Stimulated activated CD4-positive, alpha-beta T cell treated with anti-CD3 and anti-CD28 coated beads, Interleukin-1b, Interleukin-23, amount 100 ng/mL, for 24 hours (primary cell): ENCODE measurements at regions not wholly inside any gene's neighbourhood (a gene's known extent, or its start where the extent isn't known, plus 50 kb on each side); places are given as distances from the start of the nearest gene placed in this dataset.

Source experiments
- DNase-seq, 4 experiments: peaks; one replicate each; pipeline ENCODE4 v3.0.0-alpha.2; 2020; ENCODE audit warnings: low read depth in 4 of 4, low spot score in 1 of 4

DNA sequence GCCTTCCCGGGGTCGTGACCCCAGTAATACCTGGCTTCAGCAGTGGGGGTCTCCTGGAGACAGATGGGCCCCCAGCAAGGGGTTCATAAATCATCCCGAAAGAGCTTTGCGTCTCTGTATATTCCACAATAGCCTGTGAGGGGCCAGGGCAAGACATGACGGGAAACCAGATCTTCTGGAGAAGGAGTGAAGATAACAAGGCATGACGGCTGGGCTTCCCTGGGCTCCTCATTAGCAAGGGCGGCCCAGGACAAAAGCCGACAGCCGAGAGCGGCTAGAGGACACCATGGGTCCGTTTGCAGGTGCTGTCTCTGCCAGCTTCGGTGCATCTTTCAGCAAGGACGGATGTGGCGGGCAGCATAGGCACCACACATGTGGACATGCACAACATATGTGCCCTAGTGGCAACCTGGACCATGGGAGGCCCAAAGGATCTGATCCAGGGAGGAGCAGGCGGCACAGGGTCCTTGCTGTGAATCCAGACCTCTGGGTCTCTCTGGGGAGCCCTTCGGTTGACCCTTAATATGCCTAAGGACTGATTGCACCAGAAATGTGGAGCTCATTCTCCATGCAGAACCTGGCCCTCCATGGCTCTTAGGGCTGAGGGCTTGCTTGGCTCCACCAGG lies 136.9 kb upstream of the FOXF1 start:
- no peak for DNase-seq

DNA sequence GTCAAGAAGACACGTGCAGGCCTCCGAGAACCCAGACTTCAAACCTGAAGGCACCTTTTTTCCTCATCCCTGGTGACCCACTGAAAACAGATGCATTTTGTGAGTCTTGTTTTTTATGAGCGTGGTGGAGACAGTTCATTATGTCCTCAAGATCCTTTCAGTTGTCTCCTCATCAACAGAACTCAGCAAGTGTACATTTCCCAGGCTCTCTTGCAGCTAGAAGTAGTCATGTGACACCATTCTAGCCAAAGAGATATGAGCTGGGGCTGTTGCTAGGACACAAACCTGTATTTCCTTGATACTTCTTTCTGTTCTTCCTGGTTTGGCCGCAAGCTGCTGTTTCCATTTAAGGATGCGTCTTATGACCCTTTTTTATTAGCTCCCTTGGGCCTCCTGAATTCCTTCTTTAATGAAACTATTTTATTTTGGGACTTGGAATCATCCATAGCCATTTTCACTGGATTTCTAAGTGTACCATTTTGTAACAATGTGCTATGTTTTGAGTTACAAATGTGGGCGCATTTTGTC lies 135.7 kb upstream of the FOXF1 start:
- DNase-seq, result no peak

DNA sequence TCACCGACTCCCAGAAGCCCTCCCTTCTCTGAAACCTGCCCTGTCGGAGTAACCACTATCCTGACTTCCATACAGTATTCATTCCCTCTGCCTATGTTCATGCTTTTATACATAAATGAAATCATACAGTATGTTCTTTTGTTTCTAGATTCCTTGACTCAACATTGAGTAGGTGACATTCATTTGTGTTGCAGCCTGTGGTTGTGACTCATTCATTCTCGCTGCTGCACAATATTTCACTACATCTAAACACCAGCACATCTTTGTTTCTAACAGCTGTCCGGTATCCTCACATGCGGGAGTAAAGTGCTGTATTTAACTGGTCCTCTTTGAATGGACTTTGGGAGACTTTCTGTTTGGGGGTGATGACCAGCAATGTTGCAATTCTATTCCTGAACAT lies 135.0 kb upstream of the FOXF1 start:
- no peak for DNase-seq

DNA sequence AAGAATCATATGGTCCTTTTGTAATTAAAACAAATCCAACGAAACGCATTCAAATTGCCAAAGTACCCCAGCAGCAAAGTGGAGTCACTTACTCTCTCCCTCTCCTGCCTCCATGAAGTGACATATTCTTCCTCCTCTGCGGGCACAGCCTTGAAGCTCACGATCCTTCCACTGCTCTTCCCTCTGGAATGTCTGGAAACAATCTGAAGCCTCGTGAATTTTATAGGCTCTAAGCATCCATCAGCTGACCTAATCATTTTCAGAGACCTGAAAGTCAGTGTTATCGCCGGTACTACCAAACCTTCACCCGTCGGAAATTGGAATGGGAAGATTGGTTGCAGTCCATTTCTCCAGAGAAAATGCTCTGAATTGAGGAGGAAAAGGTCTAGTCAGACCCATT lies 134.5 kb upstream of the FOXF1 start:
- no peak for DNase-seq

DNA sequence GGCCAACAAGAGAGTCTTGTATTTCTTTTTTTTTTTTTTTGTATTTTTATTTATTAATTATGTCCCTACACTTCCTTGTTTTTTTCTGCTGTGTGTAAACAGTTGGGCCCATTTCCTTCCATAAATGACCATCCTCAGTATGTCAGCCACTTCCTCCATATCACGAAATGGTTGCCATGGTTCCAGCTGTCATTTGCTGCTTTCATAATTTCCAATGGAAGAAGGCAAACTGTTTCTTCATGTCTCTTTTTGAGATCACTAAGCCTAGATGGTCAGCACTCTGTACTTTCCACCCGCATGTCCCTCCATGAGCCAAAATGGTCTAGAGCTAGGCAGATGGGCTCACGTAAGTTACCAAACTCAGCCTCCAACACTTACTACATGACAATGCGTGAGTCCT lies 133.5 kb upstream of the FOXF1 start:
- no peak for DNase-seq

DNA sequence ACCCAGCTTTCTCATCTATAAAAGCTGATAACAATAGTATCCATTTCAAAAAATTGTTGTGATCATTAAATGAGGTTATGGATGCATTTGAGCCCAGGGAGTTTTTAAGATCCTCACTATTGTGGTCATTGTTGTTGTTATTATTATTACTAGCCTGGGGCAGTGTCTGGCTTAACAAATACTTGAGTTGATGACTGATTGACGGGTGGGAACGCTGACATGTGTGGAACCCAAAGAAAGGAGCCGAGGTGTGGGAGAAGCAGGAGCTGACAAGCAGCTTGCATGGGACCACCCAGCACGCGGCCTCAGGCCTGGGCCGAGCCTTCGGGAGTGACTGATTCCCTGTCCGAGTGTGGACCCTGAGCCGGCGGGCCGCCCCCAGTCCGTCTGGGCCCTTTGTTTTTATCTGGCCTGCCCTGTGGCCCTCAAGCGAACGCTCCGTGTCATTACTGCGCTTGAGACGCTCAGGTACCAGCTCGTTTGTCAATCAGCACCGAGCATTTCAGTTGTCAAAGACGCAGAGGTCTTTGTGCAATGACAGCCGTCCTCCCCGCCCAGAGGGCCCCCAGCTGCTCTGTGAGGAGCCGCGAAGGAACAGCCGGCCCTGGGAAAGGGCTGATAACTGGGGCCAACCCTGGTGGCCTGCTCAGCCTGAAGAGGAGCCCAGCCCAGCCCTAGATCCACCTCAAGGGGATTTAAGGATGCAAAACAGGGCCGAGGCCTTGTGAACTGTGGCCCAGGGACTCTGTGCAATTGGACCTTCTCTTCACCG lies 132.9 kb upstream of the FOXF1 start:
- no peak for DNase-seq

DNA sequence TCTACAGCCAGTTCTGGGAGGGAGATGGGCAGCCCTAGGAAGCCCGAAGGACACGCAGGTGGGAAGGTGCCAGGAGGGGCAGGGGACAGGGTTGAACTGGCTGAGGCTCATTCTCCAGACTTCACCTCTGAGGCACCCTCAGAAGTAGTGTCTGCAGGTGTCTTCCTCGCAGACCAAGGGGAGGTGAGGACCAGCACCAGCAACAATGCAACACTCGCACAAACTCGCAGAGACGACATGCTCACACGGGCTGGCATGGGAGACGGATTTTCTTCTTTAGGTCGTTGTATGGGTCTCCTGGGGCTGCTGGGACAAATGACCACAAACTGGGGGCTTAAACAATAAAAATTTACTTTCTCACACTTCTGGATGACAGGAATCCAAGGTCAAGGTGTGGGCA lies 132.2 kb upstream of the FOXF1 start:
- no peak for DNase-seq

DNA sequence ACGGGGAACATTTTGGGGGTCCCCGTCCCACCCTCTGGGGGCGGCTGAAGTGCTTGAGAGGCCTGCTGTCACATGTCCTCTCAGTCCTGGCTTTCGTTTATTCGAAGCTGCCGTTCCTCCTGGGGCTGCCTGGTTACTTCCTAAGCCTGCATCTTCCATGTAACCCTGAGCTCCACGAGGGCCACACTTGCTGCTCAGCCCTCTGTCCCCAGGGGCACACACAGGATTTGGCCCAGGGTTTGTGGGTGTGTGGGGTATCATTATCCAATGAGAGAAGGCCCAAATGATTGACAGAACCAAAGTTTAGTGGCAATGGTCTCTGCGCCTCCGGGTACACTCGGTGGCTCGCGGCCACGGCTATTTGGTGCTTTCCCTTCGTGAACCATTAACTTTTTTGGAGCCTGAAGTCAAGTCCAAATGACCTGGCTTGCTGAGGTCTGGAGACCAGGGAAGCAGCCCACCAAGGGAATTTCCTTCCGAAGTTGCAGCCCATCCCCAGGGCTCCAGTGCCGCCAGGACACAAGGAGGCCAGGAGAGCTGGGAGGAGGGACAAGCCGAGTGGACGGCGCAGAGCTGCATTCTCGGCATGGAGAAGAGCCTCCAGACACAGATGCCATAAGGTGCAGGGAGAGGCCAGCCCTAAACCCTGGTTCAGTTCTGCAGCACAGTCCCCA lies 131.4 kb upstream of the FOXF1 start:
- DNase-seq, result no peak

DNA sequence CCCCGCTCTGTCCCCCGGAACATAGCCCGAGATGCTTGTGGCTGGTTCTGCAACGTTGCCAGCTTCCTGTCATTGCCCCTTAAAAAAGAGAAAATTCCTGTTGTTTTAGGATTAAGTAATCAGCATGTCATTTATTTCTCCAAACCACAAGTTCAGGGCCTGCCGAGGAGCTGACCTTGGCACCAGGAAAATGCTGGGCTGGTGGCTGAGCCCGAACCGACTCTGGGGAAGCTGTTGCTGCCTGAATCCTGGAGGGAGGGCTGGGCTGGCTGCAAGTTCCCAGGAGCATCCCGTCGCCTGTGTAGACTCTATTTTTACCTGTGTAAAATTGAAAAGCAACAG lies 130.9 kb upstream of the FOXF1 start:
- no peak for DNase-seq

DNA sequence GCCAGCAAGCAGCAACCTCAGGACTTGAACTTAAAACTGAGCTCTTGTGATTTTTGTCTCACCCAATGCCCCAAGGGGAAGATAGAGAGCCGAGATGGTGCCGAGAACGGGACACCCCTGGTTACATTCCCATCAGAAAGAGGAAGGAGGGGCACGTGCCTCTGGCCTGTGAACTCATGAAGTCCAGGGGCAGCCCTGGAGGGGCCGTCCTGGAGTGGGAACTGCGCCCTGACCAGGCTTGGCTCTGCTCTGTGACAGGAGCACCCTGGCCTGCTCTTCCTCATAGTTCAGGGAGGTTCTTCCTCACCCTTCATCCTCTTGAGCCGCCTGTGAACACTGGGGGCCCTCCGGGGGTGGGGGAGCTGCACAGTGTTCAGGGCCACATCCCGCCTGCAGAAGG lies 130.3 kb upstream of the FOXF1 start:
- no peak for DNase-seq

DNA sequence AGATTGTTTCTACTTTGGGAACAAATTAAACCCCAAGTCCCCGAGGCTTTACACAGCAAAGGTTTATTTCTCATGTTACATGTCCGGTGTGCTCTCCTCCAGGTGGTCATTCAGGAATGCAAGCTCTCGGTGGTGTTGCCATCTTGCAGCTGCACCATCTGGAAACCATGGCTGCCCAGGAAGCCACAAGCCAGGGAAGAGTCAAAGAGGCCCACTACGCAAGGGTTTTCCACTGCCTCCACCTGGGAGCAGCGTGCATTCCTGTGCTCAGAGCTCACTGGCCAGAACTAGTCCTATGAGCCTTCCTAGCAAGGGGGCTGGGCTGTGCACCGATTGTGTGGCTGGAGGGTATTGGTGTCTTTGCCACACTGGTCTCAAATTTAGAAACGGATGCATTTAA lies 128.8 kb upstream of the FOXF1 start:
- DNase-seq, result no peak

DNA sequence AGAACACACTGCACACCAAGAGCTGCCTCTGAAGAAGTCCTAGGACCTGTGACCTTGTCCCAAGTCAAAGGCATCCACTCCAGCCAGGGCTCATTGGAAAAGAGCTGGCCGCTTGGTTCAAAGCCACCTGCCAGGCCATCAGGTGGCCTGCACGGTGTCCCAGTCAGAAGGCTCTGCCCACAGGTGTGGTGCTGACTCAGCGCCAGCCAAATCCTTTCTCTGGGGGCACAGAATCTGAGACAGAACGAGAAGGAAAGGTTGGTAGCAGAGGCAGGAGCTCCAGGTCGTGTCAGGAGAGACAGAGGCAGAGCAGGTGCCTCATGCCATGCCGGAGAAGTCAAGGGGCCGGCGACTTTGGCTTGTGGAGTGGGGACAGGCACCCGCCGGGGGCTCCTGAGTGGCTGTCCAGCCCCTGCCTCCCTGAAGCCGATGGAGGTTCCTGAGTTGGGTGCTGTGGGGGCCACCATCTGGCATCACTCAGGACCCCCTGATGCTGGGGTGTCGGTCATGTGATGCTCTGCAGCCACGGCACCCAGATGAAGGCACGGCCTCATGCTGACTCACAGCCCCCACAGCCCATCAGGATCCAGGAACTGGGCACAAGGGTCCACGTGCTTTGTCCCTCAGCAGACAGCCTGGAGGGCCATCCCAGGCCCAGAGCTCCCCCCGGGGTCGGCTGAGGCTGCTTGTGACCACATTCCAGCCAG lies 128.1 kb upstream of the FOXF1 start:
- no peak for DNase-seq

DNA sequence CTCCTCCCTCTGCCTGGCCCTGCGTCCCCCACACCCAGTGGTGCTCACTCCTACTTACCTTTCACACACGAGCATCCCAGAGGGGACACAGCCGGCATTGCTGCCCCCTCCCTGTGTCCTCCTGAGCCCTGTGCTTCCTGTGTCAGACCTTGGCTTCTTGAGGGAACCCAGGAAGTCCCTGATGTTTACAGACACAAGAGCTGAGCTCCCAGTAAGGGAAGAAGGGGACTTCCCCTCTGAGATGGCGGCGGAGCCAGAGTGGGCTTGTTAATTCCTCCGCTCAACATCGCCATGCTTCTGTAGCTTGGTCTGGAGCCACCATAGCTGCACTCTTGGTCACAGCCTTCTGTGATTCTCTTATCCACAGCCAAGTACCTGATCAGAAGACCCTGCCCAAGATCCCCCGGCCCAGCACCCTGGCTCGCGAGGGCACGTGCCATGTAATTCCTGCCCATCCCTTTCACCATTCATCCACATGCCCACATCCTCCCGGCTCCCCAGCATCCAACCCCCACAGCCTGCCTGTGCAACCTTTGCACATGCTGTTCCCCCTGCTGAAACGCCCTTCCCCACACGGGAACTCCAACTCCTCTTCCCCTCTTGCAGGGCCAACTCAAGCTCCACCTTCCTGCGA lies 127.4 kb upstream of the FOXF1 start:
- no peak for DNase-seq

DNA sequence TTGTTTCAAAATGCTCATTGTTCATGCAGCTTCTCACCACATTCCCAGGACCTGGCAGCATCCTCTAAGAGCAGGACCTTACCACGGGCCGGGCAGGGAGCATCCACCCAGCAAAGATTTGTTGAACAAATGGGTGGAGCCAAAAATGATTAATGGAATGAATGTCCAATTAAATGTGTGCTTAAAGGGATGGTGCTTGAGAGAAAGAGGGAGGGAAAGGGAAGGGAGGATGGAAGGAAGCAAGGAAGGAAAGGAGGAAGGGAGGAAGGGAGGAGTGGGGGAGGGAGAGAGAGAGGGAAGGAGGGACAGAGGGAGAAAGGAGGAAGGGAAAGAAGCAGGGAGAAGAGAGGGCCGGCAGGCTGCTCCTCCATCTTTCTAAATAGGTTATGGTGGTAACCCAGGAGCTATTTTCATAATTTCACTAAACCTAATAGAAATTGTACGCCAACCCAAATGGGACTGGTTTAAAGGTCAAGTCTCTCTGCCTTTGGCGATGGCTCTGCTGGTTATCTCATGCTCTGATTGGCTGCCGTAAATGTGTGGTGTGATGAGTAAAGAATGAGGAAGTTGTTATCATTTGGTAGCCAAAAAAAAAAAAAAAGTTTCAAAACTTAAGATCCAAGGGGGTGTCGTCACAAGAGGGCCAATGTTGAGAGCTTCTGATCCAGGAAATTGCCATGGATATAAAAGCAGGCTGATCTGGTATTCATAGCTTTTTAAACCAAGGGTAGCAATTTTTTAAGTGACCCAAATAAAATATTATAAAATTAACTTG lies 126.7 kb upstream of the FOXF1 start:
- no peak for DNase-seq

DNA sequence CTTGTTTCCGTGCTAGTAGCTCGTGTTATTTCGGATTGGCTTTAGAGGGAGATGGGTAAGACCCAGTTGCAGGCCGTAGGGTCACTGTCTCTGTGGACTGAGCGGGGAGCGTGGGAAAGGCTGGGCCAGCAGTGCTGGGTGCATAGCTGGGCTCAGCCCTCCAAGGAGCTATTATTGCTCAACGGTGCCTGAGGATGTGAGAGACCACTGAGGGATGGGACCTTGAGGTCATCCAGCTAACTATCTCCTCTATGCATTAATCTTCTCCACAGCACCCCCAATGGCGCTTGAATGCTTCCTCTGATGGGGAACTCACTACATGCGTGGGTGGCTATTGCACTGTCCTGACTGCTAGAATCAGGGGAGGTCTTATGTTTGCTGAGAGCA lies 126.1 kb upstream of the FOXF1 start:
- no peak for DNase-seq

DNA sequence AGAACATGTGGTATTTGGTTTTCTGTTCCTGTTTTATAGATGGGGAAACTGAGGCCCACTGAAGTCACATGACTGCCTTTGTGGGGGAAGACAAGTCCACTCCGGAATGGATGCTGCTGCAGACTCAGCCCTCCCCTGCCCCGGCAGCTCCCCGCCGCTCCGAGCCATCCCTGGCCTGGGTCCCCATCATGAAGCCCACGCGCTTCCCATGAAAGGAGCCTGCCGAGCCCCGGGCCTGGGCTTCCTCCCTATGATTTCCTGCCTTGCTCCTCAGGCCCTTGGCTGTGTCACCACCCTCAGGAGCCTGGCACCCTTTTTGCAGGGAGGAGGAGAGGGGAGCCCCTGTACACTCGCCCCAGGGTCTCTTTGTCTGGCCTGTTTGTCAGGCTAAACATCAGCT lies 125.3 kb upstream of the FOXF1 start:
- DNase-seq, result no peak

DNA sequence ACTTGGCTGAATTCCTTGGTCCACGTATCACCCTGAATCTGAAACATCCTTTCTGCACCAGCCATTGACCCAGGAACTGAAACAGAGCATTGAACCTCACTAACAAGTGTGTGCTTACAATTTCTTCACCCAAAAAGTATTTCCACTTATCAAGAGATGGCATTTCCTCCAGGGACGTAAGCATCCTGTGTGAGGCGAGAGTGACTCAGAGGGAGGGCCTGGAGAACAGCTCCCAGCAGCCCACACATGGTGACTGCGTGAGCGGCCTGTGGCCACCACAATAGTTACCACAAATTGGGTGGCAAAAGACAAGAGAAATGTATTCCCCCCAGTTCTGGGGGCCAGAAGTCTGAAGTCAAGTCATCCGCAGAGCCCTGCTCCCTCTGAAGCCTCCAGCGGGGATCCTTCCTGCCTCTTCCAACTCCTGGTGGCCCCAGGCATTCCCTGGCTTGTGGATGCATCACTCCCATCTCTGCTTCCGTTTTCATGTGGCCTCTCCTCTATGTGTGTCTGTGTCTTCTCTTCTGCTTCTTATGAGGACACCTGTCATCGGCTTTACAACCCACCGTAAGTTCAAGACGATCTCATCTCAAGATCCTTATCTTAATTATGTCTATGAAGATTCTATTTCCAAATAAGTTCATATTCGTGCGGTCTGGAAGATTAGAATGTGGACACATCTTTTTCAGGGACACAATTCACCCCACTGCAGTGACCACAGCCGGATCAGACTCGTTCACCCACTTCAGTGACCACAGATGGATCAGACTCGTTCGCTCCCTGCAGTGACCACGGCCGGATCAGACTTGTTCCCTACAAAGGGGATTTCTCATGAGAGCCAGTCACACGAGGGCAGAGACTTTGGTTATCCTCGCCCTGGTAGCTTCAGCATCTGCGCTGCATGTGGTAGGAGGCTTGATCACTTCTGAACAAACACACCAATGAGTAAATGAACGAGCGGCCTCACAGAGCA lies 122.6 kb upstream of the FOXF1 start:
- no peak for DNase-seq

DNA sequence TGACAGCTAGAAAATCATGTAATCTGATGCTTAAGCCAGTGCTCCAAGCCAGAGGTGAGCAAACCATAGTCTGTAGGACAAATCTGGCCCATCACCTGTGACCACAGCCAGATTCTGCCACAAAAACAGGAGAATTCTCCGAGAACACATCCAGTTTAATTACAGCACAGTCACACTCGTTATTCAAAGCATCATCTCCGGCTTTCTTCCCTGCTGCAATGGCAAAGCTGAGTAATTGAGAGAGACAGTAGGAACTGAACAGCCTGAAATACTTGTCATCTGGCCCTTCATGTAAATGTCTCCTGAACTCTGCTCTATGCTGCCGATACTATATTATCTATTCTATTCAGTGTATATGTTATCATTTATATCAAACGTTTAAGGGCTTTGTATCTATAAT lies 121.4 kb upstream of the FOXF1 start:
- no peak for DNase-seq

DNA sequence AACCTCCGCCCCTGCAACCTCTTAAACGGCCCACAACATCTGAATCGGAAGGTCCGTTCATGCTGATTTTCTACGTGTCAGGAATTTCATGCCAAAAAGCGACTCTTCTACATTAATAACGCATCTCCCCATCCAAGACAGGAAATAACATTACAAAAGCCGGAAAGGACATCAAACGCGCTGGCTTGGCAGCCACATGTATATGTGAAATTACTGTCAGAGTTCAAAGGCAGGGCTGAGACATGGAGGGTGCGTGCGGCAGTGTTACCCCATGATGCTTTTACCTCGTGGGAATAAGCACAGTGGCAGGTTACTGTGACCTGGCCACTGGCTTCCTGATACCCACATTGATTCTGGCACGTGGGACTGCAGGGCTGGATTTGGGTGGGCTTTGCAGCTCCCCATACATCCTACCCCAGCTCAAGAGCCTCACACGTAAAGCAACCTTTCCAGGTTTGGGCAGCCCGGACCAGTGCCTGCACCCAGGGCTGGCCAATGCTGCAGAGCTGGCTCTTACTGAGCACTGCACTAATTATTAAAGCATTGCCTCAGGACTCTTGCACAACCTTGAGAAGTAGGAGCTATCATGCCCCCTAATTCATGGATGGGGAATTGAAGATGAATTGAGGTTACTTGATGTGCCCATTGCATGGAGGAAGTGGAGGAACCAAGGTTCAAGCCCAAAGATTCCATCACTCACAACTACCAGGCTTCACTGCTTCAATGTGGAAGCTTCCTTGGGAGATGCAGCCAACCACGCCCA lies 120.6 kb upstream of the FOXF1 start:
- no peak for DNase-seq
